GM12875 (cell line): ENCODE measurements at regions not wholly inside any gene's neighbourhood (a gene's known extent, or its start where the extent isn't known, plus 50 kb on each side); places are given as distances from the start of the nearest gene placed in this dataset.

Experiments
- H3K4me3 ChIP-seq: one replicate; pipeline ENCODE4 v1.5.1; 2011; ENCODE audit warnings: low read depth, low read length, control low read depth
- CTCF ChIP-seq: IDR thresholded peaks from 2 replicates; pipeline ENCODE4 v1.5.1; 2011; ENCODE audit warnings: low read depth, mild to moderate bottlenecking, control low read depth, inconsistent platforms, low read length, moderate library complexity, borderline replicate concordance; ENCODE audit not compliant: insufficient read depth

- TF ChIP-seq CTCF = no peak
- H3K4me3 ChIP-seq = no peak overlapping the region
These were observed 123.8 kb upstream of the PRPS1L1 start for GRCh38 chr7:18151422-18151821.

- TF ChIP-seq CTCF = no peak
- no peak overlapping the region for H3K4me3 ChIP-seq
These were observed 125.6 kb upstream of the PRPS1L1 start for GRCh38 chr7:18153183-18153748.

GRCh38 chr7:18154726-18155125 is 127.1 kb upstream of the PRPS1L1 start:
- TF ChIP-seq CTCF = no peak

GRCh38 chr7:18157233-18157632 is 129.6 kb upstream of the PRPS1L1 start:
- no peak overlapping the region for H3K4me3 ChIP-seq
- no peak for TF ChIP-seq CTCF

More at GRCh38 chr7:18154726-18155125, 127.1 kb upstream of the PRPS1L1 start:
- no peak overlapping the region for H3K4me3 ChIP-seq

GRCh38 chr7:18162657-18163056 is 135.0 kb upstream of the PRPS1L1 start:
- TF ChIP-seq CTCF = no peak

GRCh38 chr7:18163091-18163490 is 135.4 kb upstream of the PRPS1L1 start:
- no peak for TF ChIP-seq CTCF
- H3K4me3 ChIP-seq = no peak overlapping the region

More at GRCh38 chr7:18162657-18163056, 135.0 kb upstream of the PRPS1L1 start:
- H3K4me3 ChIP-seq = no peak overlapping the region

GRCh38 chr7:18165166-18165565 is 137.5 kb upstream of the PRPS1L1 start:
- no peak overlapping the region for H3K4me3 ChIP-seq
- TF ChIP-seq CTCF = no peak
